8988T (cell line): ENCODE measurements at regions not wholly inside any gene's neighbourhood (a gene's known extent, or its start where the extent isn't known, plus 50 kb on each side); places are given as distances from the start of the nearest gene placed in this dataset.

Experiments used
- DNase-seq: peaks from one replicate; pipeline ENCODE4 v3.0.0; 2011

GRCh38 chr22:27194096-27194748 lies 536.8 kb downstream of the MIAT start:
- DNase-seq: no peak

- DNase-seq: no peak
Measured at GRCh38 chr22:27195094-27195493, 537.7 kb downstream of the MIAT start.

GRCh38 chr22:27195494-27195893 lies 538.1 kb downstream of the MIAT start:
- no peak for DNase-seq

GRCh38 chr22:27196606-27197005 lies 539.2 kb downstream of the MIAT start:
- DNase-seq: no peak

GRCh38 chr22:27197052-27197451 lies 539.7 kb downstream of the MIAT start:
- no peak for DNase-seq

- no peak for DNase-seq
Measured at GRCh38 chr22:27197618-27198017, 540.2 kb downstream of the MIAT start.

- no peak for DNase-seq
Measured at GRCh38 chr22:27198518-27199035, 541.2 kb downstream of the MIAT start.

GRCh38 chr22:27199354-27199753 lies 542.0 kb downstream of the MIAT start:
- DNase-seq: no peak

- DNase-seq: no peak
Measured at GRCh38 chr22:27201276-27201675, 543.9 kb downstream of the MIAT start.

GRCh38 chr22:27201741-27202140 lies 544.4 kb downstream of the MIAT start:
- no peak for DNase-seq

GRCh38 chr22:27203276-27203660 lies 545.9 kb downstream of the MIAT start:
- DNase-seq: no peak

GRCh38 chr22:27204280-27204679 lies 546.9 kb downstream of the MIAT start:
- DNase-seq: no peak

GRCh38 chr22:27204817-27205216 lies 547.4 kb downstream of the MIAT start:
- DNase-seq: no peak

GRCh38 chr22:27205492-27206373 lies 548.3 kb downstream of the MIAT start:
- DNase-seq: no peak

GRCh38 chr22:27206374-27207133 lies 549.2 kb downstream of the MIAT start:
- no peak for DNase-seq

GRCh38 chr22:27207266-27207665 lies 549.9 kb downstream of the MIAT start:
- no peak for DNase-seq

- no peak for DNase-seq
Measured at GRCh38 chr22:27207907-27208306, 550.5 kb downstream of the MIAT start.

- no peak for DNase-seq
Measured at GRCh38 chr22:27210111-27210730, 552.8 kb downstream of the MIAT start.

GRCh38 chr22:27212102-27212501 lies 554.7 kb downstream of the MIAT start:
- no peak for DNase-seq

GRCh38 chr22:27212617-27213177 lies 555.3 kb downstream of the MIAT start:
- DNase-seq: no peak

- DNase-seq: no peak
Measured at GRCh38 chr22:27213294-27213693, 555.9 kb downstream of the MIAT start.

- no peak for DNase-seq
Measured at GRCh38 chr22:27213766-27214581, 556.6 kb downstream of the MIAT start.
